Fibroblast of lung (primary cell): ENCODE measurements at regions not wholly inside any gene's neighbourhood (a gene's known extent, or its start where the extent isn't known, plus 50 kb on each side); places are given as distances from the start of the nearest gene placed in this dataset.
A peak's percentile ranks its signal among the peaks of the same experiment; 100 is the strongest.

Experiments used
- DNase-seq, 2 donors: peaks; one replicate each; pipeline versions ENCODE4 v3.0.0 to v3.0.0-alpha.2; 2010; ENCODE audit warnings: low read depth in 2 of 2
- H2AFZ ChIP-seq: 2 replicates; pipeline ENCODE4 v1.5.1; 2012; ENCODE audit warnings: low read length, control low read depth, inconsistent platforms
- H3K27ac ChIP-seq: 2 replicates; pipeline ENCODE4 v1.5.1; 2011; ENCODE audit warnings: low read length, control low read depth; ENCODE audit not compliant: insufficient read depth
- H3K27me3 ChIP-seq: 2 replicates; pipeline ENCODE4 v1.5.1; 2011; ENCODE audit warnings: mild to moderate bottlenecking, low read length; ENCODE audit not compliant: control insufficient read depth, insufficient read depth
- H3K36me3 ChIP-seq: 2 replicates; pipeline ENCODE4 v1.5.1; 2011; ENCODE audit warnings: low read length; ENCODE audit not compliant: control insufficient read depth, insufficient read depth
- H3K4me1 ChIP-seq: 2 replicates; pipeline ENCODE4 v1.5.1; 2011; ENCODE audit warnings: low read length; ENCODE audit not compliant: control insufficient read depth, insufficient read depth; ENCODE audit errors: extremely low read depth
- H3K4me2 ChIP-seq: 2 replicates; pipeline ENCODE4 v1.5.1; 2011; ENCODE audit warnings: low read length, control low read depth; ENCODE audit not compliant: insufficient read depth; ENCODE audit errors: extremely low read depth
- H3K4me3 ChIP-seq, 4 experiments: fragments of 200-600 bp in 1 of 4; sonication (generic) in 1 of 4; replicated peaks in 1 of 4; 2 replicates each; pipeline ENCODE4 v1.5.1; 2011 to 2016; ENCODE audit warnings: low read length in 4 of 4, low read depth in 3 of 4, mild to moderate bottlenecking in 3 of 4, control low read depth in 2 of 4, inconsistent platforms in 1 of 4, mixed read lengths in 1 of 4; ENCODE audit not compliant: insufficient read depth in 1 of 4; ENCODE audit errors: control extremely low read depth in 1 of 4
- H3K79me2 ChIP-seq: 2 replicates; pipeline ENCODE4 v1.5.1; 2012; ENCODE audit warnings: mild to moderate bottlenecking, low read length, inconsistent platforms; ENCODE audit not compliant: control insufficient read depth, insufficient read depth
- H3K9ac ChIP-seq: 2 replicates; pipeline ENCODE4 v1.5.1; 2011; ENCODE audit warnings: mild to moderate bottlenecking, low read length, control low read depth; ENCODE audit not compliant: insufficient read depth
- H3K9me3 ChIP-seq: 2 replicates; pipeline ENCODE4 v1.5.1; 2012; ENCODE audit warnings: low read depth, low read length; ENCODE audit not compliant: control insufficient read depth, insufficient read depth
- H4K20me1 ChIP-seq: 2 replicates; pipeline ENCODE4 v1.5.1; 2011; ENCODE audit warnings: low read length; ENCODE audit not compliant: control insufficient read depth, insufficient read depth; ENCODE audit errors: extremely low read depth
- CTCF ChIP-seq, 2 donors: IDR thresholded peaks in 1 of 2; conservative IDR thresholded peaks in 1 of 2; 1 replicate in 1 of 2; 2 replicates in 1 of 2; pipeline ENCODE4 v1.5.1; 2011 to 2012; ENCODE audit warnings: low read length in 2 of 2, control low read depth in 1 of 2, inconsistent platforms in 1 of 2, low read depth in 1 of 2, mild to moderate bottlenecking in 1 of 2
- EZH2 ChIP-seq: IDR thresholded peaks from 2 replicates; pipeline ENCODE4 v1.5.1; 2012; ENCODE audit warnings: low read length, control low read depth, mild to moderate bottlenecking; ENCODE audit errors: missing control alignments

DNA sequence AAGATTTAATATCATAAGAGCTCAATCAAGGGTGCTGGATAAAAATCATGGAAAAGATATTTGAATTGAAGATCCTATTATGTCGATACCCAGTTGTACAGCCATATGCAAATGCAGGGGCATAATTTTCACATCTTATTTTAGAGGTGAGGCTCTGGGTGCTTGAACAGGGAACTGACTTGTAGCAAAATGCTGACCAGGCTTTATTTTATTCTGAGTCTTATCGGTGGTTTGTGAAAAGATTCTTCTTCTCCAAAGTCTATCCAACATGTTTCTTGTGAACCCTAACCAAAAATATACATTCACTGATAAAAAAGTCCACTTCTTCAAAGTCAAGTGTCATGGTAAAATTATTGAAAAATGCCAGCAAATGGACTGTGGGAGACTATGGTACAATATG lies 475.5 kb upstream of the NEGR1 start:
- H3K4me1 ChIP-seq, result no peaks in the 10 kb centered on the region
- H3K27ac ChIP-seq, result no peak overlapping the region
- no peak for DNase-seq
- no peaks in the 10 kb centered on the region for H4K20me1 ChIP-seq
- H2AFZ ChIP-seq, result no peak overlapping the region
- TF ChIP-seq EZH2 (no peak), CTCF (conservative IDR thresholded peaks at IDR 0.05 in 1 of 2, IDR thresholded peaks at IDR 0.05 in 1 of 2; ENCODE audit: low read depth in 1 of 2, low read length in 2 of 2) (no peak)
- no peak overlapping the region for H3K4me3 ChIP-seq
- H3K27me3 ChIP-seq, result no peaks in the 10 kb centered on the region
- no peak overlapping the region for H3K4me2 ChIP-seq
- H3K79me2 ChIP-seq, result no peaks in the 10 kb centered on the region
- no peaks in the 10 kb centered on the region for H3K36me3 ChIP-seq
- no peak overlapping the region for H3K9ac ChIP-seq
- no peaks in the 10 kb centered on the region for H3K9me3 ChIP-seq

DNA sequence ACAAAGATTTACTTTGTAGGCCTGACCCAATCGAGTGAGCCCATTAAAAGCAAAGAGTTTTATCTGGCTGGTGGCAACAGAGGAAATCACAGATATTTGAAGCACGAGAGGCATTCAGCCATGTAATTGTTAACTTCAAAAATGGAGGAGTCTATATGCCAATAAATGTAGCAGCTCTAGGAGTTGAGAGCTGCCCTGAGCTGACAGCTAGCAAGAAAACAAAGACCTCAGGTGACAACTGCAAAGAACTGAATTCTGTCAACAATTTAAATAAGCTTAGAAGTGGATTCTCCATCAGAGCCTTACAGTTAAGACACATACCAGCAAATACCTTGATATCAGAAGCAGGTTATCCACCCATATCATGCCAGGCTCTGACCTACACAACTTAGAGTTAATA lies 463.1 kb upstream of the NEGR1 start:
- TF ChIP-seq CTCF (conservative IDR thresholded peaks at IDR 0.05 in 1 of 2, IDR thresholded peaks at IDR 0.05 in 1 of 2; ENCODE audit: low read depth in 1 of 2, low read length in 2 of 2), result no peak
- Histone ChIP-seq H3K4me3 (no peak overlapping the region), H4K20me1 (no peaks in the 10 kb centered on the region), H3K9me3 (no peaks in the 10 kb centered on the region), H2AFZ (no peak overlapping the region), H3K27me3 (no peaks in the 10 kb centered on the region), H3K79me2 (no peaks in the 10 kb centered on the region), H3K27ac (no peak overlapping the region), H3K4me1 (no peaks in the 10 kb centered on the region), H3K4me2 (no peak overlapping the region), H3K36me3 (no peaks in the 10 kb centered on the region), H3K9ac (no peak overlapping the region)
- DNase-seq, result no peak

DNA sequence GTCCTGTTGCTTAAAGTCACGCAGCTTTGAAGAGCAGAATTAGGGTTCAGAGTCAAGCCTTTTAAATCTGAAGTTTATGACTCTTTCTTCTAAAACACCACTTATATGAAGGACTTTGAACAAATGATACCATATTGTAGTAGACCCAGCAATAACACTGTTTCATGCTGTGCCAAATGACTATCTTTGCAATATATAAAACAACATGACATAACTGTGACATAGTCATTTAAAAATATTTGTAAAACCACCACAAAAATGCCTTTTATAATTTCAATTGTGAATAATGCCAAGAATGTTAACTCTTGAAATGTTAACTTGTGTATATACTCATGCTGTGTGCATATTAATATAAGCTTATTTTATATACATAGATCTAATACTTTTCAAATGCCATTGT lies 452.1 kb upstream of the NEGR1 start:
- H4K20me1 ChIP-seq, result no peaks in the 10 kb centered on the region
- H3K4me3 ChIP-seq, result no peak overlapping the region
- no peaks in the 10 kb centered on the region for H3K9me3 ChIP-seq
- H2AFZ ChIP-seq, result no peak overlapping the region
- no peak overlapping the region for H3K9ac ChIP-seq
- no peaks in the 10 kb centered on the region for H3K27me3 ChIP-seq
- TF ChIP-seq EZH2 (no peak), CTCF (conservative IDR thresholded peaks at IDR 0.05 in 1 of 2, IDR thresholded peaks at IDR 0.05 in 1 of 2; ENCODE audit: low read depth in 1 of 2, low read length in 2 of 2) (no peak)
- H3K4me2 ChIP-seq, result no peak overlapping the region
- H3K79me2 ChIP-seq, result no peaks in the 10 kb centered on the region
- H3K27ac ChIP-seq, result no peak overlapping the region
- no peaks in the 10 kb centered on the region for H3K36me3 ChIP-seq
- H3K4me1 ChIP-seq, result no peaks in the 10 kb centered on the region
- peak in 1 of 2 donors; percentile 1 for DNase-seq
